Erythroblast (primary cell): ENCODE measurements at regions not wholly inside any gene's neighbourhood (a gene's known extent, or its start where the extent isn't known, plus 50 kb on each side); places are given as distances from the start of the nearest gene placed in this dataset.

Experiments
- DNase-seq, 2 experiments: peaks; one replicate each; lab custom pipeline; 2025; lab: John Stamatoyannopoulos, UW
- GATA1 ChIP-seq: IDR thresholded peaks from 2 replicates; pipeline ENCODE4 v1.6.1; 2011; ENCODE audit warnings: low read depth, mild to moderate bottlenecking, control low read depth, low read length, moderate library complexity
- POLR2A ChIP-seq: IDR thresholded peaks from 2 replicates; pipeline ENCODE4 v1.6.1; 2011; ENCODE audit warnings: mild to moderate bottlenecking, low read length

DNA sequence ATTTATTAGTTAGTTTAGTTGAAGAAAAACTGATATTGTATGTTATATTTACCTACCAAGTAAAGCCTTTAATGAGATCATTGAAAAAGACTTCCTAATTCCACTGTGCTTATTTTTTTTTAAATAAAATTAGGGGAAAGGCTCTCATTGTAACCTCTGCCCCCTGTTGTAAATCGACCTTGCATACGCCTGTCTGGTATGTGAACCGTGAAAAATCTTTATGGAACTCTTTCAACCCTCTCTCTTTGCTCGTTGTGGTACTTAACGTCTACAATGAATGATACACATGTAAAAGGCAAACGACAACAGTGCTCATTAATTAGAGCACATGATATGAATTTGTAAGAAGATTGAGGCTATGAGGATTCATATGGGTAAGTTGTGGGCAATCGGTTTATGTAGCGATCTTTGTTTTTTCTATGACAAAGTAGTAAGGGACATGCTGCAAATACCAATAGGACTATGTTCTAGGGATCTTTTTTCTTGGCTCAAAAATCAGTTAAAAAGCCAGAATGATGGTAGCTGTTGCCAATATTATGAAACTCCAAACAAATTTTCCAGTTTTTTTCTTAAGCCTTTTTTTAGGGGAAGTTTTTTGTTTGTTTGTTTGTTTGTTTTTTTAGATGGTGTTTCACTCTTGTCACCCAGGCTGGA lies 119.0 kb upstream of the MCHR2 start:
- DNase-seq, result no peak
- TF ChIP-seq GATA1 (no peak), POLR2A (no peak)

- no peak for DNase-seq
- TF ChIP-seq GATA1, result no peak
Observed at GRCh38 chr6:100105919-100106529, 112.0 kb upstream of the MCHR2 start.

DNA sequence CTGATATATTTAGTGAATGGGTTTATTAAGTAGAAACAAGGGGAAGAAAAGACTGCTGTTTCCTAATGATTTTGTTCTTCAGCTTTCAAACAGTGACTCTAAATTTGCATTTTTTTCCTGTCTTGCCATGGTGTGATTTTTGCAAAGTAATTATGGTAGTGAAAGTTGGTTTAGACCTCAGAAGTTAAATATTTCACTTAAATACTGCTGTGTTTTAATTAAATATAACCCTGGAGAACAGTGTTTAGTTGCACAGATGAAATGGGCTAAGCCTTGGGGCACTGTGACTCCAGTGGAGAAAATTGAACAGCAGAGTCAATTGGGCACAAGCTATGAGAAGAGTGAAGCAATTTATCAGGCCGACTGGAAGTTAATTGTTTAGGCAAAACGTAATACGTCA lies 111.1 kb upstream of the MCHR2 start:
- TF ChIP-seq GATA1, result no peak
- no peak for TF ChIP-seq POLR2A
- DNase-seq, result no peak

- TF ChIP-seq GATA1 (no peak), POLR2A (no peak)
- no peak for DNase-seq
Observed at GRCh38 chr6:100103931-100104330, 109.9 kb upstream of the MCHR2 start.

DNA sequence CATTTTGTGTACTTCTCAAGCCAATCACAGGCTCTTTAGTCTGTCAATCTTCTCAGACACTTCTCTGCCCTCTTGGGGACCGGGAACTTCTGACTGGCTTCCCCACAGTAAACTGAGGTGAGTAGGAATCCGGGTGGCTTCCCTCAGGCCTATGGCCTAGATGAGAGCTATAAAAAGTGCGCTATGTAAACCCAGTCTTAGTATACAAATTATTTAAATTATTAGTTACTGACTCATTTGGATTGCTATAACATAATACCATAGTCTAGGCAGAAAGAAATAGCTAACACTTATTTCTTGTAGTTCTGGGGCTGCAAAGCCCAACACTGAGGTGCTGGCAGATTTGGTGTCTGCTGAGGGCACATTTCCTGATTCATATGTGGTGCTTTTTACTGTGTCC lies 109.2 kb upstream of the MCHR2 start:
- DNase-seq, result no peak
- TF ChIP-seq GATA1 (no peak), POLR2A (no peak)

DNA sequence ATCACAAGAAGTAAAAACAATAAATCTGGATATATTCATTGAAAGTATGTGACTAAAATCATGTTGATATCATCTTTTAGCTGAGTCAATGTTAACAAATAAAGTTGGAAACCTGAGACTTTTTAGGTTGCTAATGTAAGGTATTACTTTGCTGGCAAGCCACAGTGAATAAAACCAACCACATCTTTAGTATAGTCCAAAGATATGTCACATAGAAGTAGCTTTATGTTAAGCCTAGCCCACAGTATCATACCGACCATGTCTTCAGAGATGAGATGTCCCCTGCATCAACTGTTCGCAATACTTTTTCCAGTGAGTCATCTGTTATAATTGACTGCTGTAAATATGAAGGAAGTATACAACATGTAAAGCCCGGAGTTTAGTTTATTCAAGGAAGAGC lies 107.6 kb upstream of the MCHR2 start:
- DNase-seq, result no peak
- TF ChIP-seq GATA1 (no peak), POLR2A (no peak)

DNA sequence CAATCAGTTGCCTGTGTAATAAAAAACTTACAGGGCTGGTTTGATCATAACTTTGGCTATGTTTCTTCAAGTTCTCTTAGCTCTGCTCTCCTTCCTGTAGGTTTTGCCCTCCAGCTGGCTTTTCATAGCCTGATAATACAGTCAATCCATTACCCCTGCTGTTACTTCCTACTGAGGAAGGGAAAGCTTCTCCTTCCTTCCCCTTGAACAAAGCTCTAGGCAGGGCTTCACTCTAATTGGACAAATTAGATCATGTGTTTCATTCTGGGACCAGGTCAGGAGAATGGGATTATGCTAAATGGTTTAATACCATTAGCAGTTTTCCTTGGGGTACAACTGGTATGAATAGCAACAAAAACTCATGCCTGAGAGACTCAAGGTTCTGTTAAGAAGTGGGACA lies 106.8 kb upstream of the MCHR2 start:
- DNase-seq, result no peak
- TF ChIP-seq POLR2A (no peak), GATA1 (no peak)

DNA sequence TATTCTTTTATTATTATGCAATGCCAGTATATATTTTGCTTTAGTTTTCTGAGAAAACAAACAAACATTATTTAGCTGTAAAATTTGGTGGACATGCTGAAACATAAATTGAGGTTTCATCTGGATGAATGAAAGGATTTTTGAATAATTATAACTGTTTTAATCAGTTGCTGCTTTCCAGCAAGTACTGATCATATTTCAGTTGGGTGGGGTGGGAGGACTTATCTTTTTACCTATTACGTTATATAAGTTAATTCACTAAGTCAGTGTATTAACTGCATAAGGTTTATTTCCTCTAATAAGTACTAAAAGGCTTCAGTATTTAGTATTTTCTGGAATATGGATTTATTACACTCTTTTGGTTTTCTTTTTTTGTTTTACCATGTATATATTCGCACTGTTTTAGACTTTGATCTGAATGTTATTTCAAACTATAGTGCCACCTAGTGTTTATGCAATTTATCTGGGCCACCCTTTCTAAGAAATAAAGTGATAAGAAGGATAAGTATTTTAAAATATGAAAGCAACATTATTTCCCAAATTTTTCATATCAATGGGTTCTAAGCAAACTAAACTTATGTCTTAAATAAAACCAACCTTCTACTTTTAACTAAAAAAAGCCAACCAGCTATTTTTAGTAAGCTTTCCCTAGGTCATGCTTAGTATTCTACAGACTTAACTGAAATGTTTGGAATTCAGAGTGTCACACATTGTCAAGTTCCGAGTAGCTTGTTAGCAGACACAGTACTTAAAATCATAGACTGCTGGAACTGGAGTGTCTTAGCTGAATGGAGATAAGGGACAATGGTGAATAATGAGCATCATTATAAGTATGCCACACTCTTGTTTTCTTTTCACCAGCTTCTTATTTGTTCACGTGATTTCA lies 105.4 kb upstream of the MCHR2 start:
- TF ChIP-seq POLR2A (no peak), GATA1 (no peak)
- peak; percentile 13 to 33 for DNase-seq

GRCh38 chr6:100096936-100097335 lies 102.9 kb upstream of the MCHR2 start:
- TF ChIP-seq POLR2A (no peak), GATA1 (no peak)
- no peak for DNase-seq

GRCh38 chr6:100096341-100096740 lies 102.3 kb upstream of the MCHR2 start:
- TF ChIP-seq POLR2A (no peak), GATA1 (no peak)
- no peak for DNase-seq

GRCh38 chr6:100093405-100093804 lies 99.4 kb upstream of the MCHR2 start:
- no peak for DNase-seq
- TF ChIP-seq GATA1 (no peak), POLR2A (no peak)

DNA sequence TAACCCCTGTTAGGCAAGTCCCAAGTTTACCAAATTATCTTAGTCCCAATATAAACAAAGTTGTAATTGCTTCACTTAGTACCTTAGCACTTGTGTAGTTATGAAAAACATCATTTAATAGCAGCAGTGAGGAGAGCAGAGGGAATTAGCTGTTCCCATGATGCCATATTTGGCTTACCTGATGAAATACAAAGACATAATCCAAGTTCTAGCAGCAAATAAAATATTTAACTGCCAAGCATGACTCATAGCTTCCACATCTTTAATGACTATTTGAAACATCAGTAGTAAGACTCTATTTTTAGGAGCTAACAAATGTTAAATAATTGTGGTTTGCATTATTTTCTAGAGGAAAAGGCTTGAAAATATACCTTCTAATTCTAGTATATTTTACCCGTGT lies 94.0 kb upstream of the MCHR2 start:
- no peak for TF ChIP-seq GATA1
- TF ChIP-seq POLR2A, result no peak
- DNase-seq, result no peak

DNA sequence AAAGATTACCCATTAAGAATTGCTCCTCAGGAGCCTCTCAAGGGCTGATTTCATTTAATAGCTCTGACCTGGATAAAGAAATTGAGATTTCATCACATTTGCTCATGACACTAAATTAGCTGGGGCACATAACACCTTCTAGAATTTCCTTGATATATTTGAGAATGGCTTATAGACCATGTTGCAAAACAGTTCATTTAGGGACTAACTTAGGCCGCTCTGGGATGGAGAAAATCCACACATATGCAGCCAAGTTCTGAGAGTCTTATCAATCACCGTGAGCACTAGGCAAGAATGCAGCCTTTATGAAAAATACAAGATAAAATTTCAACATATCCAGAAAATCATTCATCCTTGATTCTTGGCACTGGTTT lies 91.0 kb upstream of the MCHR2 start:
- no peak for TF ChIP-seq GATA1
- TF ChIP-seq POLR2A, result no peak
- DNase-seq, result no peak

- no peak for DNase-seq
- no peak for TF ChIP-seq GATA1
- no peak for TF ChIP-seq POLR2A
Observed at GRCh38 chr6:100084316-100084990, 90.4 kb upstream of the MCHR2 start.
